C4-2B (cell line): ENCODE measurements at regions not wholly inside any gene's neighbourhood (a gene's known extent, or its start where the extent isn't known, plus 50 kb on each side); places are given as distances from the start of the nearest gene placed in this dataset.

Experiments used
- ZFX ChIP-seq: fragments of 450-650 bp; IDR thresholded peaks from 2 replicates; pipeline ENCODE4 v1.6.1; 2017
- TF ChIP-seq, protein P1 (sequence below): fragments of 450-650 bp; conservative IDR thresholded peaks from 2 replicates; pipeline ENCODE4 v1.5.1; 2017; ENCODE audit warnings: mild to moderate bottlenecking

DNA sequence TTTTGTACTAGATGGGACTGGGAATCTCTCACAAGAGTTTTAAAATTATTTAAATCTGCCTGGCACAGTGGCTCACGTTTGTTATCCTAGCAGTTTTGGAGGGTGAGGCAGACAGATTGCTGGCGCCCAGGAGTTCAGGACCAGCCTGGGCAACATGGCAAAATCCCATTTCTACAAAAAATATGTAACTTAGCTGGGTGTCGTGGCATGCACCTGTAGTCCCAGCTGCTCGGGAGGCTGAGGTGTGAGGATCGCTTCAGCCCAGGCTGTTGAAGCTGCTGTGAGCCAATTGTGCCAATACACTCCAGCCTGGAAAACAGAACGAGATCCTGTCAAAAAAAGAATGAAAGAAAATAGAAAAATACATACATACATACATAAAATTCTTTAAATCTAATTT is 685.7 kb upstream of the PIK3C3 start:
- TF ChIP-seq, protein P1, sequence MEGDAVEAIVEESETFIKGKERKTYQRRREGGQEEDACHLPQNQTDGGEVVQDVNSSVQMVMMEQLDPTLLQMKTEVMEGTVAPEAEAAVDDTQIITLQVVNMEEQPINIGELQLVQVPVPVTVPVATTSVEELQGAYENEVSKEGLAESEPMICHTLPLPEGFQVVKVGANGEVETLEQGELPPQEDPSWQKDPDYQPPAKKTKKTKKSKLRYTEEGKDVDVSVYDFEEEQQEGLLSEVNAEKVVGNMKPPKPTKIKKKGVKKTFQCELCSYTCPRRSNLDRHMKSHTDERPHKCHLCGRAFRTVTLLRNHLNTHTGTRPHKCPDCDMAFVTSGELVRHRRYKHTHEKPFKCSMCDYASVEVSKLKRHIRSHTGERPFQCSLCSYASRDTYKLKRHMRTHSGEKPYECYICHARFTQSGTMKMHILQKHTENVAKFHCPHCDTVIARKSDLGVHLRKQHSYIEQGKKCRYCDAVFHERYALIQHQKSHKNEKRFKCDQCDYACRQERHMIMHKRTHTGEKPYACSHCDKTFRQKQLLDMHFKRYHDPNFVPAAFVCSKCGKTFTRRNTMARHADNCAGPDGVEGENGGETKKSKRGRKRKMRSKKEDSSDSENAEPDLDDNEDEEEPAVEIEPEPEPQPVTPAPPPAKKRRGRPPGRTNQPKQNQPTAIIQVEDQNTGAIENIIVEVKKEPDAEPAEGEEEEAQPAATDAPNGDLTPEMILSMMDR, result no peak
- no peak for TF ChIP-seq ZFX
